SK-N-SH (cell line): ENCODE measurements at regions not wholly inside any gene's neighbourhood (a gene's known extent, or its start where the extent isn't known, plus 50 kb on each side); places are given as distances from the start of the nearest gene placed in this dataset.

Experiments used
- CTCF ChIA-PET: fragments of 300-600, 350-600 bp; formaldehyde crosslinking; extraction: SDS; loops from one replicate; lab custom pipeline; 2021; lab: Yijun Ruan, JAX
- POLR2A ChIA-PET: fragments of 350-600 bp; sonication (Branson Sonifier 250); formaldehyde crosslinking; extraction: SDS; loops from one replicate; lab custom pipeline; 2020; ENCODE audit warnings: antibody characterized with exemption, inconsistent platforms; lab: Yijun Ruan, JAX
- DNase-seq: peaks from one replicate; pipeline ENCODE4 v3.0.0; 2012
- H2AFZ ChIP-seq: fragments of 200-600 bp; sonication (generic); 2 replicates; pipeline ENCODE4 v1.8.1; 2016; ENCODE audit warnings: antibody characterized with exemption, mild to moderate bottlenecking, low read depth
- H3F3A ChIP-seq: fragments of 200-600 bp; sonication (generic); replicated peaks from 2 replicates; pipeline ENCODE3; 2016; ENCODE audit warnings: antibody characterized with exemption, mild to moderate bottlenecking; ENCODE audit not compliant: insufficient read depth
- H3K27ac ChIP-seq, 2 experiments: fragments of 200-500 bp in 1 of 2; fragments of 200-600 bp in 1 of 2; sonication (Bioruptor generic) in 1 of 2; sonication (generic), shearing (Covaris generic) in 1 of 2; 2 replicates each; pipeline versions ENCODE4 v1.5.1 to v1.6.1; 2014 to 2016; ENCODE audit warnings: low read depth in 2 of 2, inconsistent platforms in 1 of 2, low read length in 1 of 2, mild to moderate bottlenecking in 1 of 2, mixed read lengths in 1 of 2
- H3K27me3 ChIP-seq: fragments of 200-600 bp; sonication (generic), shearing (Covaris generic); 2 replicates; pipeline ENCODE4 v1.6.1; 2016; ENCODE audit warnings: mixed run types; ENCODE audit not compliant: insufficient read depth
- H3K36me3 ChIP-seq, 2 experiments: fragments of 200-500 bp in 1 of 2; fragments of 200-600 bp in 1 of 2; sonication (Bioruptor generic) in 1 of 2; sonication (generic) in 1 of 2; replicated peaks in 1 of 2; 2 replicates each; pipeline versions ENCODE3 to v1.5.1; 2014 to 2016; ENCODE audit warnings: low read length in 1 of 2, mild to moderate bottlenecking in 1 of 2; ENCODE audit not compliant: insufficient read depth in 2 of 2, control insufficient read depth in 1 of 2
- H3K4me1 ChIP-seq, 2 experiments: fragments of 200-500 bp in 1 of 2; fragments of 200-600 bp in 1 of 2; sonication (Bioruptor generic) in 1 of 2; sonication (generic), shearing (Covaris generic) in 1 of 2; 2 replicates each; pipeline versions ENCODE4 v1.5.1 to v1.6.1; 2014 to 2016; ENCODE audit warnings: low read depth in 1 of 2, low read length in 1 of 2, mixed run types in 1 of 2; ENCODE audit not compliant: insufficient read depth in 2 of 2, control insufficient read depth in 1 of 2
- H3K4me2 ChIP-seq: fragments of 200-600 bp; sonication (generic), shearing (Covaris generic); 2 replicates; pipeline ENCODE4 v1.6.1; 2017; ENCODE audit warnings: mixed run types
- H3K4me3 ChIP-seq, 2 experiments: fragments of 200-500 bp in 1 of 2; fragments of 200-600 bp in 1 of 2; sonication (Bioruptor generic) in 1 of 2; sonication (generic), shearing (Covaris generic) in 1 of 2; 2 replicates each; pipeline versions ENCODE4 v1.5.1 to v1.8.1; 2014 to 2016; ENCODE audit warnings: low read depth in 2 of 2, inconsistent platforms in 1 of 2, low read length in 1 of 2, mild to moderate bottlenecking in 1 of 2, mixed read lengths in 1 of 2, moderate library complexity in 1 of 2
- H3K79me2 ChIP-seq: fragments of 200-600 bp; sonication (generic); 2 replicates; pipeline ENCODE4 v1.8.1; 2017; ENCODE audit warnings: mild to moderate bottlenecking; ENCODE audit not compliant: insufficient read depth
- H3K9ac ChIP-seq: fragments of 200-600 bp; sonication (generic); 2 replicates; pipeline ENCODE4 v1.6.1; 2017; ENCODE audit warnings: mixed run types
- H3K9me2 ChIP-seq: fragments of 200-600 bp; sonication (generic); 2 replicates; pipeline ENCODE4 v1.6.1; 2017; ENCODE audit warnings: mixed run types
- H3K9me3 ChIP-seq: fragments of 200-600 bp; sonication (generic); 2 replicates; pipeline ENCODE4 v1.6.1; 2017; ENCODE audit warnings: mixed run types, mild to moderate bottlenecking, moderate library complexity
- H4K20me1 ChIP-seq: fragments of 200-600 bp; sonication (generic); 2 replicates; pipeline ENCODE4 v1.6.1; 2017; ENCODE audit warnings: mild to moderate bottlenecking, mixed run types; ENCODE audit not compliant: insufficient read depth
- ELF1 ChIP-seq: IDR thresholded peaks from 2 replicates; pipeline ENCODE4 v1.4.0; 2012
- EP300 ChIP-seq, 2 experiments: IDR thresholded peaks; 2 replicates each; pipeline versions ENCODE4 v1.4.0 to v1.6.1; 2012; ENCODE audit warnings: borderline replicate concordance in 1 of 2, low read depth in 1 of 2, low read length in 1 of 2
- FOSL2 ChIP-seq: IDR thresholded peaks from 2 replicates; pipeline ENCODE4 v1.4.0; 2012; ENCODE audit warnings: low read depth, mild to moderate bottlenecking, moderate library complexity, borderline replicate concordance
- JUND ChIP-seq: IDR thresholded peaks from 2 replicates; pipeline ENCODE4 v1.4.0; 2012
- MXI1 ChIP-seq: IDR thresholded peaks from 2 replicates; pipeline ENCODE4 v1.6.1; 2012; ENCODE audit warnings: mild to moderate bottlenecking, low read depth, low read length, improper control_type of control experiment
- NFIC ChIP-seq: IDR thresholded peaks from 2 replicates; pipeline ENCODE4 v1.4.0; 2012; ENCODE audit warnings: borderline replicate concordance
- NRF1 ChIP-seq: IDR thresholded peaks from 2 replicates; pipeline ENCODE4 v1.6.1; 2012; ENCODE audit warnings: low read depth, mild to moderate bottlenecking, low read length
- POLR2AphosphoS5 ChIP-seq: IDR thresholded peaks from 2 replicates; pipeline ENCODE4 v1.6.1; 2012; ENCODE audit warnings: low read depth, low read length
- RAD21 ChIP-seq: IDR thresholded peaks from 2 replicates; pipeline ENCODE4 v1.6.1; 2012; ENCODE audit warnings: mild to moderate bottlenecking, low read length
- RFX5 ChIP-seq: IDR thresholded peaks from 2 replicates; pipeline ENCODE4 v1.6.1; 2012; ENCODE audit warnings: mild to moderate bottlenecking, improper control_type of control experiment, low read length
- RXRA ChIP-seq: IDR thresholded peaks from 2 replicates; pipeline ENCODE4 v1.4.0; 2012; ENCODE audit warnings: low read depth, mild to moderate bottlenecking, borderline replicate concordance
- SMC3 ChIP-seq: IDR thresholded peaks from 2 replicates; pipeline ENCODE4 v1.6.1; 2012; ENCODE audit warnings: low read depth, low read length, improper control_type of control experiment
- TAF1 ChIP-seq: IDR thresholded peaks from 2 replicates; pipeline ENCODE4 v1.6.1; 2012; ENCODE audit warnings: low read depth, mild to moderate bottlenecking, low read length, moderate library complexity, borderline replicate concordance
- TCF12 ChIP-seq: IDR thresholded peaks from 2 replicates; pipeline ENCODE4 v1.4.0; 2012
- TEAD4 ChIP-seq: IDR thresholded peaks from 2 replicates; pipeline ENCODE4 v1.4.0; 2012; ENCODE audit warnings: mild to moderate bottlenecking, borderline replicate concordance; ENCODE audit not compliant: insufficient read depth
- WGBS: methylation state at CpG from one replicate; pipeline ENCODE4 v1.1.6; 2017; ENCODE audit warnings: low lambda C conversion rate; 5-methylcytosine and 5-hydroxymethylcytosine counted together
- TF ChIP-seq, protein P1 (sequence below): IDR thresholded peaks from 2 replicates; pipeline ENCODE4 v1.4.0; 2012; ENCODE audit warnings: low read depth

DNA sequence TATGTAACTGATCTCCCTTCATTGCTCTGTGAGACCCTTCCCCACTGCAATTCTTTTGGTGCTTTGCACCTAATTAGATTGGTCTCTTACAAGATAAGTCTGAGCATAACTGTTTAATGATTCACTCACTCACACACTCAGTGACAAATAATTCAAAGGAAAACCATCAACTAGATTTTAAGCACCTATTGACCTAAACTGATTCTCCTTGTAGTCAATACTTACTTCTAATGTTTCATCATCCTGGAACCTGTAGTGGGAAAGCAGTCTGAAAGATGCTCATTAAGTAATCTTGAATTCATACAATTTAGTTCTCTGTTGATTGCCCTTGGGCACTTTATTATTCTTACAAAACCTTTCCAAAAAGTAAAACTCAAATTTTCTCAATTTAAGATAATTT lies 74.3 kb upstream of the COL5A2 start:
- POLR2A ChIA-PET = no interaction called here
- Histone ChIP-seq H4K20me1 (no peaks in the 10 kb centered on the region), H2AFZ (peak overlapping the region; percentile 74), H3F3A (peaks cover 31% of the 10 kb centered on the region), H3K27ac (peak overlapping the region; percentile 85 to 95), H3K4me1 (peaks cover 9 to 28% of the 10 kb centered on the region in 2 experiments), H3K4me2 (peak overlapping the region; percentile 22; the same call in 1 of the 2 replicates), H3K9me3 (no peaks in the 10 kb centered on the region), H3K36me3 (no peaks in the 10 kb centered on the region)
- TF ChIP-seq POLR2AphosphoS5 = 0 out of 2 replicates have a peak, but pooled peaks have one; percentile 3
- TF ChIP-seq FOSL2 = peak; percentile 14; the same call in 1 of the 2 replicates
- TF ChIP-seq JUND = no peak
- TF ChIP-seq, all 33 proteins: peak for 2
- Histone ChIP-seq H3K79me2 (no peaks in the 10 kb centered on the region), H3K9me2 (no peaks in the 10 kb centered on the region), H3K4me3 (no peak overlapping the region), H3K27me3 (no peaks in the 10 kb centered on the region), H3K9ac (peak overlapping the region; percentile 43; the same call in 1 of the 2 replicates)
- DNase-seq = no peak
- CTCF ChIA-PET = no interaction called here

DNA sequence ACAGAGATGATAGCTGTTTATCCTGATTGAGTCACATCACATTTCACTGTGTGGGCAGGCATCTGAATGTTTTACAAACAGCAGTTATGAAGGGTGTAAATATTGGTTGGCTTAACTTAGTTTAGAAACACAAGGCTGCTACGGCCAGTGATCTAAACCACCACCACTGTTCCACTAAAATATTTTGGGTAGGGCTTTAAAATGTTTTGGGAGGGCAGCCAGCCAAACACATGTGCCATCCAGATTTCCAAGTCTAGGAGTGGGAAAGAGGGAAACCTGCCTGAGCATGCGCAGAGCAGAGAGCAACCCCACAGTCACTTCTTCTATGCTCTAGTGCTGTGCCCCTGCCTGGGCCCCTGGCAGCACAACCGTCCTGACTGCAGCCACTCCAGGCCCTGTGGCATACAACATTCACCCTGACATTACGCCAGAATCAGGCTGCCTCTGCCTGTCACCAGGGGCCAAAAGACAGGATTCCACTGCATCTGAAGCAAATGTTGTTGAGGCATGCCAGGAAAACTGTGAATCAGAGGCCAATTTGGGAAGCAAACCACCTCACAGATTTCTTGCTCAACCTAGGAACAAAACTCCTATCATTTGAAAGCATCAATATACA lies 74.8 kb upstream of the COL5A2 start:
- Histone ChIP-seq H3K27ac (peak overlapping the region; percentile 85 to 95), H3K4me3 (no peak overlapping the region), H3K9me2 (no peaks in the 10 kb centered on the region), H3K4me2 (peak overlapping the region; percentile 22; the same call in 1 of the 2 replicates), H3K27me3 (no peaks in the 10 kb centered on the region), H3K36me3 (no peaks in the 10 kb centered on the region), H3K79me2 (no peaks in the 10 kb centered on the region), H3F3A (peaks cover 28% of the 10 kb centered on the region), H3K4me1 (peaks cover 9 to 23% of the 10 kb centered on the region in 2 experiments), H3K9ac (peak overlapping the region; percentile 43; the same call in 1 of the 2 replicates), H4K20me1 (no peaks in the 10 kb centered on the region), H3K9me3 (no peaks in the 10 kb centered on the region), H2AFZ (peak overlapping the region; percentile 74)
- ChIA-PET POLR2A (no interaction called here), CTCF (no interaction called here)
- DNase-seq = peak; percentile 7
- 0 out of 2 replicates have a peak, but pooled peaks have one; percentile 5 for TF ChIP-seq TEAD4
- TF ChIP-seq RAD21 = no peak
- peak; percentile 79 for TF ChIP-seq TCF12
- TF ChIP-seq RXRA = no peak
- TF ChIP-seq, protein P1, sequence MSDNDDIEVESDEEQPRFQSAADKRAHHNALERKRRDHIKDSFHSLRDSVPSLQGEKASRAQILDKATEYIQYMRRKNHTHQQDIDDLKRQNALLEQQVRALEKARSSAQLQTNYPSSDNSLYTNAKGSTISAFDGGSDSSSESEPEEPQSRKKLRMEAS = peak; percentile 57; the same call in 1 of the 2 replicates
- peak; percentile 65 for TF ChIP-seq NFIC
- TF ChIP-seq MXI1 = no peak
- peak; percentile 81 for TF ChIP-seq NRF1
- peak in 1 of 2 experiments; percentile 33; a peak in 1 of 4 replicates for TF ChIP-seq EP300 (IDR thresholded peaks at IDR 0.05; ENCODE audit: borderline replicate concordance in 1 of 2, low read depth in 1 of 2, low read length in 1 of 2)
- TF ChIP-seq POLR2AphosphoS5 = peak; percentile 18; the same call in 1 of the 2 replicates
- TF ChIP-seq TAF1 = 0 out of 2 replicates have a peak, but pooled peaks have one; percentile 16
- no peak for TF ChIP-seq SMC3
- TF ChIP-seq RFX5 = no peak
- no peak for TF ChIP-seq ELF1
- 6% methylated on average over 4 of the region's 4 CpGs for WGBS
